ENCODE measurements at regions not wholly inside any gene's neighbourhood (a gene's known extent, or its start where the extent isn't known, plus 50 kb on each side); places are given as distances from the start of the nearest gene placed in this dataset.
"Not testable (repeated sequence)": the region's sequence is repeated elsewhere in the genome, so short reads cannot be mapped to it uniquely, and the experiment has no call there.

GRCh38 chrY:19549671-19550466 lies 194.7 kb downstream of the KDM5D start:
- no peaks in the 10 kb centered on the region for H3K9me3 ChIP-seq (ENCODE audit: control insufficient read depth in 3 of 3, low read length in 3 of 3)
- H3K27ac ChIP-seq (ENCODE audit: low read depth, low read length): no peak overlapping the region
- no peak overlapping the region for H3K4me3 ChIP-seq (ENCODE audit: low read length in 3 of 3)
- no peaks in the 10 kb centered on the region for H3K27me3 ChIP-seq (ENCODE audit: control insufficient read depth in 3 of 3, insufficient read depth in 3 of 3, low read length in 3 of 3)
- no peaks in the 10 kb centered on the region for H3K4me1 ChIP-seq (ENCODE audit: control insufficient read depth in 3 of 3, insufficient read depth in 3 of 3, low read length in 3 of 3)
- H3K9ac ChIP-seq (ENCODE audit: low read depth in 1 of 3, low read length in 3 of 3): no peak overlapping the region
- H3K36me3 ChIP-seq (ENCODE audit: control insufficient read depth in 3 of 3, insufficient read depth in 3 of 3, low read length in 3 of 3): no peaks in the 10 kb centered on the region

GRCh38 chrY:19541475-19542306 lies 202.8 kb downstream of the KDM5D start:
- H3K9ac ChIP-seq (ENCODE audit: low read depth in 1 of 3, low read length in 3 of 3): no peak overlapping the region
- H3K27ac ChIP-seq (ENCODE audit: low read depth, low read length): no peak overlapping the region
- no peaks in the 10 kb centered on the region for H3K36me3 ChIP-seq (ENCODE audit: control insufficient read depth in 3 of 3, insufficient read depth in 3 of 3, low read length in 3 of 3)
- H3K27me3 ChIP-seq (ENCODE audit: control insufficient read depth in 3 of 3, insufficient read depth in 3 of 3, low read length in 3 of 3): peaks cover 0 to 2% (median 0%) of the 10 kb centered on the region in 3 donors
- H3K4me1 ChIP-seq (ENCODE audit: control insufficient read depth in 3 of 3, insufficient read depth in 3 of 3, low read length in 3 of 3): no peaks in the 10 kb centered on the region
- H3K4me3 ChIP-seq (ENCODE audit: low read length in 3 of 3): no peak overlapping the region
- no peaks in the 10 kb centered on the region for H3K9me3 ChIP-seq (ENCODE audit: control insufficient read depth in 3 of 3, low read length in 3 of 3)

- H3K4me1 ChIP-seq (ENCODE audit: control insufficient read depth in 3 of 3, insufficient read depth in 3 of 3, low read length in 3 of 3); H3K9me3 ChIP-seq (ENCODE audit: control insufficient read depth in 3 of 3, low read length in 3 of 3); H3K9ac ChIP-seq (ENCODE audit: low read depth in 1 of 3, low read length in 3 of 3); H3K36me3 ChIP-seq (ENCODE audit: control insufficient read depth in 3 of 3, insufficient read depth in 3 of 3, low read length in 3 of 3); H3K27me3 ChIP-seq (ENCODE audit: control insufficient read depth in 3 of 3, insufficient read depth in 3 of 3, low read length in 3 of 3); H3K4me3 ChIP-seq (ENCODE audit: low read length in 3 of 3); H3K27ac ChIP-seq (ENCODE audit: low read depth, low read length): not testable (repeated sequence)
Observed at GRCh38 chrY:19535697-19536096, 208.8 kb downstream of the KDM5D start.

GRCh38 chrY:19521976-19522375 lies 222.6 kb downstream of the KDM5D start:
- H3K27ac ChIP-seq (ENCODE audit: low read depth, low read length): no peak overlapping the region
- H3K27me3 ChIP-seq (ENCODE audit: control insufficient read depth in 3 of 3, insufficient read depth in 3 of 3, low read length in 3 of 3): no peaks in the 10 kb centered on the region
- H3K36me3 ChIP-seq (ENCODE audit: control insufficient read depth in 3 of 3, insufficient read depth in 3 of 3, low read length in 3 of 3): no peaks in the 10 kb centered on the region
- no peaks in the 10 kb centered on the region for H3K9me3 ChIP-seq (ENCODE audit: control insufficient read depth in 3 of 3, low read length in 3 of 3)
- no peak overlapping the region for H3K4me3 ChIP-seq (ENCODE audit: low read length in 3 of 3)
- H3K4me1 ChIP-seq (ENCODE audit: control insufficient read depth in 3 of 3, insufficient read depth in 3 of 3, low read length in 3 of 3): no peaks in the 10 kb centered on the region
- H3K9ac ChIP-seq (ENCODE audit: low read depth in 1 of 3, low read length in 3 of 3): no peak overlapping the region

- Histone ChIP-seq H3K4me3 (ENCODE audit: low read length in 3 of 3) (no peak overlapping the region), H3K36me3 (ENCODE audit: control insufficient read depth in 3 of 3, insufficient read depth in 3 of 3, low read length in 3 of 3) (no peaks in the 10 kb centered on the region), H3K9me3 (ENCODE audit: control insufficient read depth in 3 of 3, low read length in 3 of 3) (no peaks in the 10 kb centered on the region), H3K27ac (ENCODE audit: low read depth, low read length) (no peak overlapping the region), H3K27me3 (ENCODE audit: control insufficient read depth in 3 of 3, insufficient read depth in 3 of 3, low read length in 3 of 3) (no peaks in the 10 kb centered on the region), H3K4me1 (ENCODE audit: control insufficient read depth in 3 of 3, insufficient read depth in 3 of 3, low read length in 3 of 3) (no peaks in the 10 kb centered on the region), H3K9ac (ENCODE audit: low read depth in 1 of 3, low read length in 3 of 3) (no peak overlapping the region)
Observed at GRCh38 chrY:19503092-19503449, 241.5 kb downstream of the KDM5D start.

- Histone ChIP-seq H3K9me3 (ENCODE audit: control insufficient read depth in 3 of 3, low read length in 3 of 3) (no peaks in the 10 kb centered on the region), H3K9ac (ENCODE audit: low read depth in 1 of 3, low read length in 3 of 3) (no peak overlapping the region), H3K4me3 (ENCODE audit: low read length in 3 of 3) (no peak overlapping the region), H3K36me3 (ENCODE audit: control insufficient read depth in 3 of 3, insufficient read depth in 3 of 3, low read length in 3 of 3) (no peaks in the 10 kb centered on the region), H3K27ac (ENCODE audit: low read depth, low read length) (no peak overlapping the region), H3K27me3 (ENCODE audit: control insufficient read depth in 3 of 3, insufficient read depth in 3 of 3, low read length in 3 of 3) (no peaks in the 10 kb centered on the region), H3K4me1 (ENCODE audit: control insufficient read depth in 3 of 3, insufficient read depth in 3 of 3, low read length in 3 of 3) (no peaks in the 10 kb centered on the region)
Observed at GRCh38 chrY:19502169-19503091, 242.1 kb downstream of the KDM5D start.

- Histone ChIP-seq H3K27ac (ENCODE audit: low read depth, low read length) (no peak overlapping the region), H3K27me3 (ENCODE audit: control insufficient read depth in 3 of 3, insufficient read depth in 3 of 3, low read length in 3 of 3) (no peaks in the 10 kb centered on the region), H3K36me3 (ENCODE audit: control insufficient read depth in 3 of 3, insufficient read depth in 3 of 3, low read length in 3 of 3) (no peaks in the 10 kb centered on the region), H3K9me3 (ENCODE audit: control insufficient read depth in 3 of 3, low read length in 3 of 3) (no peaks in the 10 kb centered on the region), H3K4me3 (ENCODE audit: low read length in 3 of 3) (no peak overlapping the region), H3K4me1 (ENCODE audit: control insufficient read depth in 3 of 3, insufficient read depth in 3 of 3, low read length in 3 of 3) (no peaks in the 10 kb centered on the region), H3K9ac (ENCODE audit: low read depth in 1 of 3, low read length in 3 of 3) (no peak overlapping the region)
Observed at GRCh38 chrY:19498556-19498955, 246.0 kb downstream of the KDM5D start.

GRCh38 chrY:19487494-19487893 lies 257.0 kb downstream of the KDM5D start:
- H3K9ac ChIP-seq (ENCODE audit: low read depth in 1 of 3, low read length in 3 of 3): no peak overlapping the region
- no peak overlapping the region for H3K27ac ChIP-seq (ENCODE audit: low read depth, low read length)
- H3K4me1 ChIP-seq (ENCODE audit: control insufficient read depth in 3 of 3, insufficient read depth in 3 of 3, low read length in 3 of 3): no peaks in the 10 kb centered on the region
- H3K36me3 ChIP-seq (ENCODE audit: control insufficient read depth in 3 of 3, insufficient read depth in 3 of 3, low read length in 3 of 3): no peaks in the 10 kb centered on the region
- H3K27me3 ChIP-seq (ENCODE audit: control insufficient read depth in 3 of 3, insufficient read depth in 3 of 3, low read length in 3 of 3): no peaks in the 10 kb centered on the region
- no peak overlapping the region for H3K4me3 ChIP-seq (ENCODE audit: low read length in 3 of 3)
- peaks cover 0 to 2% (median 0%) of the 10 kb centered on the region in 3 donors for H3K9me3 ChIP-seq (ENCODE audit: control insufficient read depth in 3 of 3, low read length in 3 of 3)

GRCh38 chrY:19484997-19485396 lies 259.5 kb downstream of the KDM5D start:
- no peaks in the 10 kb centered on the region for H3K27me3 ChIP-seq (ENCODE audit: control insufficient read depth in 3 of 3, insufficient read depth in 3 of 3, low read length in 3 of 3)
- H3K9me3 ChIP-seq (ENCODE audit: control insufficient read depth in 3 of 3, low read length in 3 of 3): no peaks in the 10 kb centered on the region
- no peaks in the 10 kb centered on the region for H3K4me1 ChIP-seq (ENCODE audit: control insufficient read depth in 3 of 3, insufficient read depth in 3 of 3, low read length in 3 of 3)
- H3K27ac ChIP-seq (ENCODE audit: low read depth, low read length): no peak overlapping the region
- no peak overlapping the region for H3K9ac ChIP-seq (ENCODE audit: low read depth in 1 of 3, low read length in 3 of 3)
- H3K4me3 ChIP-seq (ENCODE audit: low read length in 3 of 3): no peak overlapping the region
- H3K36me3 ChIP-seq (ENCODE audit: control insufficient read depth in 3 of 3, insufficient read depth in 3 of 3, low read length in 3 of 3): no peaks in the 10 kb centered on the region
